HG02870 (cell line): ENCODE measurements at regions not wholly inside any gene's neighbourhood (a gene's known extent, or its start where the extent isn't known, plus 50 kb on each side); places are given as distances from the start of the nearest gene placed in this dataset.
"Not testable (repeated sequence)": the region's sequence is repeated elsewhere in the genome, so short reads cannot be mapped to it uniquely, and the experiment has no call there.

Experiments
- ATAC-seq: cut with Tn5 transposase; IDR thresholded peaks from one replicate; pipeline ENCODE4 v1.9.1; 2021; ENCODE audit warnings: mild to moderate bottlenecking, moderate library complexity; ENCODE audit not compliant: unreplicated experiment

GRCh38 chr2:138066139-138066806, 102.0 kb downstream of the HNMT start:
- ATAC-seq = no peak

- no peak for ATAC-seq
Measured at GRCh38 chr2:138066841-138067240, 102.6 kb downstream of the HNMT start.

GRCh38 chr2:138068669-138069068, 104.4 kb downstream of the HNMT start:
- ATAC-seq = not testable (repeated sequence)

GRCh38 chr2:138071042-138071719, 106.9 kb downstream of the HNMT start:
- ATAC-seq = not testable (repeated sequence)

- no peak for ATAC-seq
Measured at GRCh38 chr2:138071720-138072719, 107.7 kb downstream of the HNMT start.

GRCh38 chr2:138078153-138078552, 113.9 kb downstream of the HNMT start:
- no peak for ATAC-seq

GRCh38 chr2:138079976-138080375, 115.7 kb downstream of the HNMT start:
- no peak for ATAC-seq

GRCh38 chr2:138081225-138082073, 117.2 kb downstream of the HNMT start:
- no peak for ATAC-seq

- ATAC-seq = no peak
Measured at GRCh38 chr2:138084206-138084605, 119.9 kb downstream of the HNMT start.

- not testable (repeated sequence) for ATAC-seq
Measured at GRCh38 chr2:138085441-138085840, 121.2 kb downstream of the HNMT start.

GRCh38 chr2:138086576-138086975, 122.3 kb downstream of the HNMT start:
- ATAC-seq = no peak

- no peak for ATAC-seq
Measured at GRCh38 chr2:138087751-138088593, 123.7 kb downstream of the HNMT start.

- peak; percentile 88 for ATAC-seq
Measured at GRCh38 chr2:138090330-138090729, 126.1 kb downstream of the HNMT start.

GRCh38 chr2:138093455-138093854, 129.2 kb downstream of the HNMT start:
- ATAC-seq = no peak

- ATAC-seq = no peak
Measured at GRCh38 chr2:138094031-138094430, 129.8 kb downstream of the HNMT start.

GRCh38 chr2:138095336-138095735, 131.1 kb downstream of the HNMT start:
- ATAC-seq = no peak

- ATAC-seq = not testable (repeated sequence)
Measured at GRCh38 chr2:138099288-138099687, 135.0 kb downstream of the HNMT start.

GRCh38 chr2:138101718-138102117, 137.4 kb downstream of the HNMT start:
- ATAC-seq = no peak

GRCh38 chr2:138102664-138103063, 138.4 kb downstream of the HNMT start:
- ATAC-seq = no peak

- no peak for ATAC-seq
Measured at GRCh38 chr2:138103156-138103555, 138.9 kb downstream of the HNMT start.
